GM23248 (cell line): ENCODE measurements at regions not wholly inside any gene's neighbourhood (a gene's known extent, or its start where the extent isn't known, plus 50 kb on each side); places are given as distances from the start of the nearest gene placed in this dataset.
A peak's percentile ranks its signal among the peaks of the same experiment; 100 is the strongest.

Source experiments
- EZH2 ChIP-seq: fragments of 200-600 bp; sonication (generic); IDR thresholded peaks from 2 replicates; pipeline ENCODE4 v1.6.1; 2018; ENCODE audit warnings: antibody characterized with exemption, mild to moderate bottlenecking; ENCODE audit not compliant: insufficient read depth, poor library complexity, severe bottlenecking
- EZH2phosphoT487 ChIP-seq: fragments of 200-600 bp; sonication (generic); IDR thresholded peaks from 2 replicates; pipeline ENCODE4 v1.6.1; 2018; ENCODE audit warnings: antibody characterized with exemption, moderate library complexity, mild to moderate bottlenecking, low read depth; ENCODE audit not compliant: insufficient read depth

DNA sequence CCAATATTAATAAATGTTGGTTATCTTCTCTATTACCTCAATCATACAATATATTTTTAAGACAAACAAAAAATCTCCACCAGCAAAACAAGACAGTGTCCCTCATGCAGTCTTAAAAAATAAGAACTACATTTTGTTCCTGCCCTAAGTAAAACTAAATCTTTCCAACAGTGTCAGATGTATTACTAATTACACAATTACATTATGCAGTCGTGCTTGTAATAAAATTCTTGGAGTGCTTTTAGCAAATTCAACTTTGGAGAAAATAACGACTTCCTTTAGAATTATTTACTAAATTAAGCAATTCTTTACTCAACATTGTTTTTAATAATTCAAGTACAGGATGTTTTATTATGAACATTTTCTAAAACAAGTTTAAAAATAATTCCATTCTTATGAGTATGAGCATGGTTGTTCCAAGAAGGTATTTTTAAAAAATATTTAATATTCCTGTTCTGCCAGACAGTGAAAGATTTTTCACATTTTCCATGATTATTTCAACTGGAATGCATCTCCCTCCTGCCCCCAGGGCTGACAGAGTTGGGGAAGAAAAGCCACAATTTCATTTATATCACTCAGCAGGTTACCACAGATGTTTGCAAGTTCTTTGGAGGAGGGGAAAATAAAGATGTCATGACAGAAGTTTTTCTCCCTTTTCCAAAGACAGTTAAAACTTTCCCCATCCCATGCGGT lies 137.9 kb downstream of the FAM114A2 start:
- TF ChIP-seq EZH2phosphoT487 (0 out of 2 replicates have a peak, but pooled peaks have one; percentile 61), EZH2 (no peak)
